ENCODE measurements at regions not wholly inside any gene's neighbourhood (a gene's known extent, or its start where the extent isn't known, plus 50 kb on each side); places are given as distances from the start of the nearest gene placed in this dataset.
"Not testable (repeated sequence)": the region's sequence is repeated elsewhere in the genome, so short reads cannot be mapped to it uniquely, and the experiment has no call there.

- ATAC-seq: peak in 1 of 4 donors; percentile 13
- no peaks in the 10 kb centered on the region for H3K4me1 ChIP-seq
- no peak overlapping the region for H3K27ac ChIP-seq
- DNase-seq: no peak
- H3K4me3 ChIP-seq: no peak overlapping the region
- no peaks in the 10 kb centered on the region for H3K9me3 ChIP-seq
- intact Hi-C loops (cut with DNase I): no loop called here
- no peaks in the 10 kb centered on the region for H3K36me3 ChIP-seq
- no peaks in the 10 kb centered on the region for H3K27me3 ChIP-seq
- TF ChIP-seq POLR2A (IDR thresholded peaks at IDR 0.05): no peak
- WGBS (ENCODE audit: insufficient coverage, low coverage, low lambda C conversion rate, missing lambda C conversion rate): 15% methylated on average over 8 of the region's 11 CpGs
Observed at GRCh38 chr9:108780942-108781734, 74.6 kb downstream of the ACTL7B start.

DNA sequence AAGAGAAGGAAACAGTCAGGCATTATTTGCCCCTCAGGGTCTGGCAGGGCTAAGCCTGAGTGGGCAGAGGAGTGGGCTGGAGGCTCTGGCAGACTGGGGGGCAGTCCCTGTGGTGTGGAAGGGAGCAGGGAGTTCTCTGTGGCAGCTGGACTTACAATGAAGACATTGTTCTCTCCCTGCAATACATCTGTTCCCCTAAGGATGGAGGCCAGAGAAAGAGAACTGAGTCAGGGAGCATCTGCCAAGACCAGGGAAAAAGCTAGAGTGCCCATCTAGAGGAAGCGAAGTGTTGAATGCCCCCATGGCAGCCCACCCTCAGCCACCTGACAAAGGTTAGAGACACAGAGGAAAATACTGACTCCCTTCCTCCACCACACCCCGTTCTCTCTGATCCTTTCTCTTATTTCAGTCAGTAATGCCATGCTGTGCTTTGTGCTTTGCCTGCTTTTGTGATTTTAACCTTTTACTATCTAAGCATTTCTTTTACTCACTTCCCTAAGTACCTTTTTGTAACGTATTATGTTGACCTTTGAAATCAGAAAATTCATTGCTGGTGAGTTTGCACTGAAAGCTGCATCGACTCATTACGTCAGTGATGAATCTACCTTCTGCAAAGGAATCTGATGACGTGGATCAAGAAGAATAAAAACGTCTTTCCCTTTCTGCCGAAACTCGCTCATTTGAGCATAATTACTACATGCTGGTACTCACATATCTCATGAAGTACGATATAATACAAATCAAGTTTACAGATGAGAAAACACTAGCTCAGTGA, 76.0 kb downstream of the ACTL7B start:
- ATAC-seq (no peak), DNase-seq (no peak)
- no peaks in the 10 kb centered on the region for H3K4me1 ChIP-seq
- no peak overlapping the region for H3K27ac ChIP-seq
- H3K4me3 ChIP-seq: no peak overlapping the region
- H3K27me3 ChIP-seq: no peaks in the 10 kb centered on the region
- WGBS (ENCODE audit: insufficient coverage, low coverage, low lambda C conversion rate, missing lambda C conversion rate): 73% methylated on average over 9 of the region's 10 CpGs
- no peaks in the 10 kb centered on the region for H3K9me3 ChIP-seq
- H3K36me3 ChIP-seq: no peaks in the 10 kb centered on the region
- intact Hi-C loops (cut with DNase I): no loop called here
- no peak for TF ChIP-seq POLR2A (IDR thresholded peaks at IDR 0.05)
- no peak for TF ChIP-seq CTCF (IDR thresholded peaks at IDR 0.05)

DNA sequence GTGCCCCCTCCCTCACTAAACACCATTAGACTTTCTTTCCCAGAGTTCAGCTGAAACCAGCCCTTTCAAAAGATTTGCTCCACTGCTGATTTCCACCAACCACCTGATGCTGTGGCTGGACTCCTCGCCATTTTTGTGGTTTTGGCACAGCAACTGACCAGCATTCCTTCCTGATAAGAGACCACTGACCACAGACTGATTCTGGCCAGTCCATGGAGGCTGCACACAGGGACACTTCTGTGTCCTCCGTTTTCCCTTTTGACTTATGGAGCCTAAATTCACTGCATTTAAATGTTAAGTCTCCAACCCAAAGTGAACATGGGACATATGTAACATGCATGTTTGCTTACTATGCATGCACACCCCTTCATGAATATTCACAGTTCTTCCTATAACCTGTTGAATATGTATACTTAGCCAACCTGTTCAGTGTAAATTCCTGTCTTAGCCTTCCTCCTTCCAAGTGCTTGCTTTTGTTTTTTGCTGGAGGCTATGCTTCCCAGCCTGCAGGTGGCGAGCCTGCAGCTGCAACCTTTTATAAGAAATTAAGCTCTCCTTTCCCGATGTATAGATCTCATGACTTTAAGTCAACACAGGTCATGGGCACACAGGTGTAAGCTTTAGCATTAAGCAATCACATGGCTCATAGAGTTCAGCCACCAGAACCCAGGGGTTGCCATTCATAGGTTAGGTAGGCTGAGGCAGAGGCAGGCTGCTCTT, 78.7 kb downstream of the ACTL7B start:
- no peak overlapping the region for H3K27ac ChIP-seq
- intact Hi-C loops (cut with DNase I): no loop called here
- no peaks in the 10 kb centered on the region for H3K4me1 ChIP-seq
- TF ChIP-seq CTCF (IDR thresholded peaks at IDR 0.05) (peak in 1 of 4 donors; percentile 10), POLR2A (IDR thresholded peaks at IDR 0.05) (no peak)
- no peaks in the 10 kb centered on the region for H3K9me3 ChIP-seq
- no peak for ATAC-seq
- 32% methylated on average over 4 of the region's 4 CpGs for WGBS (ENCODE audit: insufficient coverage, low coverage, low lambda C conversion rate, missing lambda C conversion rate)
- H3K36me3 ChIP-seq: no peaks in the 10 kb centered on the region
- no peak for DNase-seq
- no peak overlapping the region for H3K4me3 ChIP-seq
- H3K27me3 ChIP-seq: no peaks in the 10 kb centered on the region

GRCh38 chr9:108775901-108776306, 79.9 kb downstream of the ACTL7B start:
- no peak overlapping the region for H3K4me3 ChIP-seq
- TF ChIP-seq POLR2A (IDR thresholded peaks at IDR 0.05) (no peak), CTCF (IDR thresholded peaks at IDR 0.05) (no peak)
- no peak for ATAC-seq
- H3K27me3 ChIP-seq: no peaks in the 10 kb centered on the region
- no peak overlapping the region for H3K27ac ChIP-seq
- no peaks in the 10 kb centered on the region for H3K4me1 ChIP-seq
- H3K9me3 ChIP-seq: no peaks in the 10 kb centered on the region
- DNase-seq: no peak
- intact Hi-C loops (cut with DNase I): no loop called here
- no peaks in the 10 kb centered on the region for H3K36me3 ChIP-seq

DNA sequence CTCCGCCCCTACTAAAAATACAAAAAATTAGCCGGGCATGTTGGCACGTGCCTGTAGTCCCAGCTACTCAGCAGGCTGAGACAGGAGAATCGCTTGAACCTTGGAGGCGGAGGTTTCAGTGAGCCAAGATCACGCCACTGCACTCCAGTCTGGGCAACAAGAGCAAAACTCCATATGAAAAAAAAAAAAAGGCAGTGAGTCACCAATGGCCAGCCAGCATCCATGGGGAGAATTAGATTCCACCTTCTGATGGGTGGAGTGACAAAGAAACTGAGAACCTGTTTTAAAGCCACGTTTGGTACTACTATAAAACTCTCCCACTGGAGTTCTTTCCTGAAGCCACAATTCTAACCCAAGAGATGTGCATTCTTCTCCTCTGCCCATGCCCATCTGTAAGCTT, 81.7 kb downstream of the ACTL7B start:
- intact Hi-C loops (cut with DNase I); DNase-seq; H3K4me1 ChIP-seq; H3K27me3 ChIP-seq; H3K4me3 ChIP-seq; H3K36me3 ChIP-seq; ATAC-seq; H3K9me3 ChIP-seq; H3K27ac ChIP-seq: not testable (repeated sequence)
- WGBS (ENCODE audit: insufficient coverage, low coverage, low lambda C conversion rate, missing lambda C conversion rate): 77% methylated on average over 6 of the region's 7 CpGs

All from right lobe of liver (tissue), 6 donors.